OCI-LY7 (cell line): ENCODE measurements at regions not wholly inside any gene's neighbourhood (a gene's known extent, or its start where the extent isn't known, plus 50 kb on each side); places are given as distances from the start of the nearest gene placed in this dataset.

Experiments used
- BruUV-seq: library from RNA; stranded (reverse); fragments of 400-500 nt; replicated peaks from 2 replicates; lab custom pipeline; 2021; lab: Mats Ljungman, UMichigan
- CTCF ChIA-PET: fragments of 300-600 bp; sonication (Branson Sonifier 250); formaldehyde crosslinking; loops from one replicate; lab custom pipeline; 2022; ENCODE audit warnings: antibody characterized with exemption; ENCODE audit not compliant: unreplicated experiment; lab: Charles Lee
- POLR2A ChIA-PET: fragments of 300-600 bp; sonication (Branson Sonifier 250); formaldehyde crosslinking; loops from one replicate; lab custom pipeline; 2022; ENCODE audit warnings: antibody characterized with exemption; lab: Charles Lee
- DNase-seq: peaks from one replicate; pipeline ENCODE4 v3.0.0-alpha.2; 2015; ENCODE audit warnings: low spot score
- H2AFZ ChIP-seq: fragments of 200-600 bp; sonication (generic), shearing (Covaris generic); 2 replicates; pipeline ENCODE4 v1.6.1; 2014; ENCODE audit warnings: mild to moderate bottlenecking, antibody characterized with exemption, low read length, moderate library complexity
- H3K27ac ChIP-seq: fragments of 200-600 bp; sonication (generic); 2 replicates; pipeline ENCODE4 v1.5.1; 2014; ENCODE audit warnings: mixed run types, low read depth, mild to moderate bottlenecking, moderate library complexity, low read length, inconsistent platforms; ENCODE audit not compliant: poor library complexity, severe bottlenecking
- H3K36me3 ChIP-seq: fragments of 200-600 bp; sonication (generic); 2 replicates; pipeline ENCODE4 v1.6.1; 2014; ENCODE audit warnings: mild to moderate bottlenecking, antibody characterized with exemption, low read length, moderate library complexity, mixed read lengths; ENCODE audit not compliant: insufficient read depth
- H3K4me1 ChIP-seq: fragments of 200-600 bp; sonication (generic); 2 replicates; pipeline ENCODE4 v1.5.1; 2014; ENCODE audit warnings: mild to moderate bottlenecking, low read length; ENCODE audit not compliant: insufficient read depth, poor library complexity, severe bottlenecking
- H3K4me2 ChIP-seq: fragments of 200-600 bp; sonication (generic); 2 replicates; pipeline ENCODE4 v1.6.1; 2014; ENCODE audit warnings: mild to moderate bottlenecking, low read length
- H3K4me3 ChIP-seq: fragments of 200-600 bp; sonication (generic); 2 replicates; pipeline ENCODE4 v1.5.1; 2014; ENCODE audit warnings: mild to moderate bottlenecking, low read depth, low read length; ENCODE audit not compliant: poor library complexity, severe bottlenecking
- H3K79me2 ChIP-seq: fragments of 200-600 bp; sonication (generic); 2 replicates; pipeline ENCODE4 v1.6.1; 2016; ENCODE audit warnings: low read depth, mild to moderate bottlenecking, low read length, moderate library complexity, mixed read lengths; ENCODE audit not compliant: insufficient read depth
- H3K9me2 ChIP-seq: fragments of 200-600 bp; sonication (generic); 2 replicates; pipeline ENCODE4 v1.6.1; 2016; ENCODE audit warnings: mild to moderate bottlenecking, low read length, mixed read lengths; ENCODE audit not compliant: insufficient read depth
- H3K9me3 ChIP-seq: fragments of 200-600 bp; sonication (generic); 2 replicates; pipeline ENCODE4 v1.6.1; 2014; ENCODE audit warnings: mild to moderate bottlenecking, mixed run types, low read length, mixed read lengths
- H4K20me1 ChIP-seq: fragments of 200-600 bp; sonication (generic); 2 replicates; pipeline ENCODE4 v1.6.1; 2014; ENCODE audit warnings: mild to moderate bottlenecking, antibody characterized with exemption, low read length, moderate library complexity, mixed read lengths; ENCODE audit not compliant: insufficient read depth
- CTCF ChIP-seq: fragments of 200-600 bp; sonication (generic); conservative IDR thresholded peaks from 2 replicates; pipeline ENCODE4 v1.5.1; 2014; ENCODE audit warnings: mild to moderate bottlenecking, antibody characterized with exemption, low read length, moderate library complexity, mixed read lengths
- EZH2phosphoT487 ChIP-seq: fragments of 200-600 bp; sonication (generic); IDR thresholded peaks from 2 replicates; pipeline ENCODE4 v1.6.1; 2018; ENCODE audit warnings: low read depth, borderline replicate concordance, mild to moderate bottlenecking, mixed run types, antibody characterized with exemption, low read length, moderate library complexity, mixed read lengths
- intact Hi-C: fragments of 100-400 bp; cut with micrococcal nuclease; formaldehyde crosslinking; loops from one replicate; pipeline ENCODE4 v1.10.0; 2022; ENCODE audit not compliant: unreplicated experiment

- intact Hi-C loops: loop anchor here (1.0 to 10.0 kb wide), 7 partner anchors 181 to 1508 kb away; partner anchors contain the start of genes FRY and N4BP2L1
- Histone ChIP-seq H3K79me2 (peaks cover 7% of the 10 kb centered on the region; the same call in 1 of the 2 replicates), H3K36me3 (no peaks in the 10 kb centered on the region), H4K20me1 (no peaks in the 10 kb centered on the region), H3K4me2 (peak overlapping the region; percentile 85), H2AFZ (peak overlapping the region; percentile 98), H3K27ac (peak overlapping the region; percentile 98), H3K9me3 (peaks cover 9% of the 10 kb centered on the region; the same call in 1 of the 2 replicates), H3K4me3 (peak overlapping the region; percentile 80), H3K4me1 (peaks cover 58% of the 10 kb centered on the region), H3K9me2 (no peaks in the 10 kb centered on the region)
- CTCF ChIA-PET: interaction anchor here (0.9 to 1.4 kb wide), 3 partner anchors 182 to 205 kb away, joined by 3 to 5 read pairs (median 4); no protein-coding TSS in a partner anchor
- POLR2A ChIA-PET: interaction anchor here (0.5 to 3.1 kb wide), 14 partner anchors 9 to 536 kb away, joined by 3 to 37 read pairs (median 4); no protein-coding TSS in a partner anchor
- TF ChIP-seq CTCF: no peak
- no peak for TF ChIP-seq EZH2phosphoT487
- DNase-seq: no peak
- BruUV-seq: TSS peak; percentile 97
Measured at GRCh38 chr13:33543089-33543459, 257.5 kb upstream of the STARD13 start.

GRCh38 chr13:33543631-33544265 is 258.2 kb upstream of the STARD13 start:
- DNase-seq: peak; percentile 39
- H4K20me1 ChIP-seq: no peaks in the 10 kb centered on the region
- no TSS peak for BruUV-seq
- H3K4me2 ChIP-seq: peak overlapping the region; percentile 85
- intact Hi-C loops: loop anchor here (1.0 to 10.0 kb wide), 7 partner anchors 181 to 1509 kb away; partner anchors contain the start of genes FRY and N4BP2L1
- peaks cover 63% of the 10 kb centered on the region for H3K4me1 ChIP-seq
- no peaks in the 10 kb centered on the region for H3K36me3 ChIP-seq
- H3K9me2 ChIP-seq: no peaks in the 10 kb centered on the region
- peak overlapping the region; percentile 98 for H3K27ac ChIP-seq
- H2AFZ ChIP-seq: peak overlapping the region; percentile 98
- no peak; the same call in 1 of the 2 replicates for TF ChIP-seq CTCF
- TF ChIP-seq EZH2phosphoT487: no peak
- CTCF ChIA-PET: interaction anchor here (0.9 to 1.4 kb wide), 2 partner anchors 181 to 183 kb away, joined by 4 to 5 read pairs; no protein-coding TSS in a partner anchor
- POLR2A ChIA-PET: interaction anchor here (0.5 to 3.1 kb wide), 15 partner anchors 10 to 1154 kb away, joined by 3 to 37 read pairs (median 4); no protein-coding TSS in a partner anchor
- peaks cover 7% of the 10 kb centered on the region; the same call in 1 of the 2 replicates for H3K79me2 ChIP-seq
- peaks cover 9% of the 10 kb centered on the region; the same call in 1 of the 2 replicates for H3K9me3 ChIP-seq
- H3K4me3 ChIP-seq: peak overlapping the region; percentile 80
